Erythroblast (primary cell): ENCODE measurements at regions not wholly inside any gene's neighbourhood (a gene's known extent, or its start where the extent isn't known, plus 50 kb on each side); places are given as distances from the start of the nearest gene placed in this dataset.

Source experiments
- GATA1 ChIP-seq: IDR thresholded peaks from 2 replicates; pipeline ENCODE4 v1.6.1; 2011; ENCODE audit warnings: low read depth, mild to moderate bottlenecking, control low read depth, low read length, moderate library complexity
- POLR2A ChIP-seq: IDR thresholded peaks from 2 replicates; pipeline ENCODE4 v1.6.1; 2011; ENCODE audit warnings: mild to moderate bottlenecking, low read length

GRCh38 chr11:33554219-33554618 lies 146.4 kb downstream of the C11orf91 start:
- TF ChIP-seq POLR2A (no peak), GATA1 (no peak)
